ENCODE measurements at regions not wholly inside any gene's neighbourhood (a gene's known extent, or its start where the extent isn't known, plus 50 kb on each side); places are given as distances from the start of the nearest gene placed in this dataset.

DNA sequence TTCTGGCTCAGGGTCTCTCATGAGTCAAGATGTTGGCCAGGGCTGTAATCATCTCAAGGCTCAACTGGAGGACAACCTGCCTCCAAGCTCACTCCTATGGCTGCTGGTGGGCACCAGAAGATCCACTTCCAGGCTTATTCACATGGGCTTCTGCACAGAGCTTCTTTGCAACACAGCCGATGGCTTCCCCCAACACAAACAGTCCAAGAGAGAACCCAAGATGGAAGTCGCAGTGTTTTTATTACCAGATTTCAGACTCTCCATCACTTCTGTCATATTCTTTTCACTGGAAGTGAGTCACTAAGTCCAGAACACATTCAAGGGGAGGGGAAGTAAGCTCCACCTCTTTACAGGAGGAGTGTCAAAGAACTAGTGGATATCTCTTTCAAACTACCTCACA is 75.5 kb downstream of the CD164 start:
- TF ChIP-seq TAF1 (IDR thresholded peaks at IDR 0.05; ENCODE audit: low read depth) = no peak
- no peak for TF ChIP-seq POLR2AphosphoS5 (IDR thresholded peaks at IDR 0.05)
- TF ChIP-seq, protein P1, sequence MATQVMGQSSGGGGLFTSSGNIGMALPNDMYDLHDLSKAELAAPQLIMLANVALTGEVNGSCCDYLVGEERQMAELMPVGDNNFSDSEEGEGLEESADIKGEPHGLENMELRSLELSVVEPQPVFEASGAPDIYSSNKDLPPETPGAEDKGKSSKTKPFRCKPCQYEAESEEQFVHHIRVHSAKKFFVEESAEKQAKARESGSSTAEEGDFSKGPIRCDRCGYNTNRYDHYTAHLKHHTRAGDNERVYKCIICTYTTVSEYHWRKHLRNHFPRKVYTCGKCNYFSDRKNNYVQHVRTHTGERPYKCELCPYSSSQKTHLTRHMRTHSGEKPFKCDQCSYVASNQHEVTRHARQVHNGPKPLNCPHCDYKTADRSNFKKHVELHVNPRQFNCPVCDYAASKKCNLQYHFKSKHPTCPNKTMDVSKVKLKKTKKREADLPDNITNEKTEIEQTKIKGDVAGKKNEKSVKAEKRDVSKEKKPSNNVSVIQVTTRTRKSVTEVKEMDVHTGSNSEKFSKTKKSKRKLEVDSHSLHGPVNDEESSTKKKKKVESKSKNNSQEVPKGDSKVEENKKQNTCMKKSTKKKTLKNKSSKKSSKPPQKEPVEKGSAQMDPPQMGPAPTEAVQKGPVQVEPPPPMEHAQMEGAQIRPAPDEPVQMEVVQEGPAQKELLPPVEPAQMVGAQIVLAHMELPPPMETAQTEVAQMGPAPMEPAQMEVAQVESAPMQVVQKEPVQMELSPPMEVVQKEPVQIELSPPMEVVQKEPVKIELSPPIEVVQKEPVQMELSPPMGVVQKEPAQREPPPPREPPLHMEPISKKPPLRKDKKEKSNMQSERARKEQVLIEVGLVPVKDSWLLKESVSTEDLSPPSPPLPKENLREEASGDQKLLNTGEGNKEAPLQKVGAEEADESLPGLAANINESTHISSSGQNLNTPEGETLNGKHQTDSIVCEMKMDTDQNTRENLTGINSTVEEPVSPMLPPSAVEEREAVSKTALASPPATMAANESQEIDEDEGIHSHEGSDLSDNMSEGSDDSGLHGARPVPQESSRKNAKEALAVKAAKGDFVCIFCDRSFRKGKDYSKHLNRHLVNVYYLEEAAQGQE (IDR thresholded peaks at IDR 0.05; ENCODE audit: borderline replicate concordance) = no peak
- TF ChIP-seq EZH2 (IDR thresholded peaks at IDR 0.05; ENCODE audit: borderline replicate concordance, insufficient read depth, low read length, poor library complexity, severe bottlenecking) = no peak
- TF ChIP-seq, protein P2, sequence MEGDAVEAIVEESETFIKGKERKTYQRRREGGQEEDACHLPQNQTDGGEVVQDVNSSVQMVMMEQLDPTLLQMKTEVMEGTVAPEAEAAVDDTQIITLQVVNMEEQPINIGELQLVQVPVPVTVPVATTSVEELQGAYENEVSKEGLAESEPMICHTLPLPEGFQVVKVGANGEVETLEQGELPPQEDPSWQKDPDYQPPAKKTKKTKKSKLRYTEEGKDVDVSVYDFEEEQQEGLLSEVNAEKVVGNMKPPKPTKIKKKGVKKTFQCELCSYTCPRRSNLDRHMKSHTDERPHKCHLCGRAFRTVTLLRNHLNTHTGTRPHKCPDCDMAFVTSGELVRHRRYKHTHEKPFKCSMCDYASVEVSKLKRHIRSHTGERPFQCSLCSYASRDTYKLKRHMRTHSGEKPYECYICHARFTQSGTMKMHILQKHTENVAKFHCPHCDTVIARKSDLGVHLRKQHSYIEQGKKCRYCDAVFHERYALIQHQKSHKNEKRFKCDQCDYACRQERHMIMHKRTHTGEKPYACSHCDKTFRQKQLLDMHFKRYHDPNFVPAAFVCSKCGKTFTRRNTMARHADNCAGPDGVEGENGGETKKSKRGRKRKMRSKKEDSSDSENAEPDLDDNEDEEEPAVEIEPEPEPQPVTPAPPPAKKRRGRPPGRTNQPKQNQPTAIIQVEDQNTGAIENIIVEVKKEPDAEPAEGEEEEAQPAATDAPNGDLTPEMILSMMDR (IDR thresholded peaks at IDR 0.05; ENCODE audit: poor library complexity, severe bottlenecking) = no peak
- no peak for TF ChIP-seq EP300 (conservative IDR thresholded peaks at IDR 0.05; ENCODE audit: poor library complexity, severe bottlenecking)
- no peak for TF ChIP-seq MXI1 (conservative IDR thresholded peaks at IDR 0.05; ENCODE audit: poor library complexity, severe bottlenecking)
- no peak for TF ChIP-seq SMC3 (conservative IDR thresholded peaks at IDR 0.05; ENCODE audit: poor library complexity)

Data from neural cell (in vitro differentiated cells).